ENCODE measurements at regions not wholly inside any gene's neighbourhood (a gene's known extent, or its start where the extent isn't known, plus 50 kb on each side); places are given as distances from the start of the nearest gene placed in this dataset.

DNA sequence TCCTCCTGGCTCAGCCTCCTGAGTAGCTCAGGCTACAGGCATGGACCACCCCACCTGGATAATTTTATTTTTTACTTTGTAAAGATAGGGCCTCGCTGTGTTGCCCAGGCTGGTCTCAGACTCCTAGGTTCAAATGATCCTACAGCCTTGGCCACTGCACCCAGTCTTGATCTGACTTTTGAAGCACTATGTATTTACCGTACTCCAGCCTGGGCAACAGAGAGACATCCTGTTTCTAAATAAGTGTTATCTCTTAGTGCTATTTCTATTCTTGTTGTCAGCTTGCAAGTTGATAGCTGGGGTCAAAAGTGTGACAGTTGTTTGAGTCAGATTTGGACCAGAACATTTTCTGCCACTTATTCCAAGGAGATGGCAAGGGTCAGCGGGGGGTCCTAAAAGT lies 486.4 kb downstream of the NPIPA7 start:
- TF ChIP-seq, protein P1, sequence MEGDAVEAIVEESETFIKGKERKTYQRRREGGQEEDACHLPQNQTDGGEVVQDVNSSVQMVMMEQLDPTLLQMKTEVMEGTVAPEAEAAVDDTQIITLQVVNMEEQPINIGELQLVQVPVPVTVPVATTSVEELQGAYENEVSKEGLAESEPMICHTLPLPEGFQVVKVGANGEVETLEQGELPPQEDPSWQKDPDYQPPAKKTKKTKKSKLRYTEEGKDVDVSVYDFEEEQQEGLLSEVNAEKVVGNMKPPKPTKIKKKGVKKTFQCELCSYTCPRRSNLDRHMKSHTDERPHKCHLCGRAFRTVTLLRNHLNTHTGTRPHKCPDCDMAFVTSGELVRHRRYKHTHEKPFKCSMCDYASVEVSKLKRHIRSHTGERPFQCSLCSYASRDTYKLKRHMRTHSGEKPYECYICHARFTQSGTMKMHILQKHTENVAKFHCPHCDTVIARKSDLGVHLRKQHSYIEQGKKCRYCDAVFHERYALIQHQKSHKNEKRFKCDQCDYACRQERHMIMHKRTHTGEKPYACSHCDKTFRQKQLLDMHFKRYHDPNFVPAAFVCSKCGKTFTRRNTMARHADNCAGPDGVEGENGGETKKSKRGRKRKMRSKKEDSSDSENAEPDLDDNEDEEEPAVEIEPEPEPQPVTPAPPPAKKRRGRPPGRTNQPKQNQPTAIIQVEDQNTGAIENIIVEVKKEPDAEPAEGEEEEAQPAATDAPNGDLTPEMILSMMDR (IDR thresholded peaks at IDR 0.05; ENCODE audit: borderline replicate concordance, extremely low read depth, low read length, poor library complexity, severe bottlenecking) = no peak
- TF ChIP-seq EZH2 (IDR thresholded peaks at IDR 0.05; ENCODE audit: borderline replicate concordance, low read depth, low read length, severe bottlenecking) = no peak

Data from DND-41 (cell line).